NCI-H748 (cell line): ENCODE measurements at regions not wholly inside any gene's neighbourhood (a gene's known extent, or its start where the extent isn't known, plus 50 kb on each side); places are given as distances from the start of the nearest gene placed in this dataset.
A peak's percentile ranks its signal among the peaks of the same experiment; 100 is the strongest.
"Not testable (repeated sequence)": the region's sequence is repeated elsewhere in the genome, so short reads cannot be mapped to it uniquely, and the experiment has no call there.

Experiments
- DNase-seq: peaks from one replicate; lab custom pipeline; 2025; ENCODE audit not compliant: unreplicated experiment; lab: John Stamatoyannopoulos, UW

- DNase-seq = no peak
These were observed 73.3 kb downstream of the OLFM4 start for GRCh38 chr13:53101883-53102282.

GRCh38 chr13:53104136-53104535 lies 75.5 kb downstream of the OLFM4 start:
- no peak for DNase-seq

GRCh38 chr13:53105477-53105876 lies 76.9 kb downstream of the OLFM4 start:
- DNase-seq = no peak

GRCh38 chr13:53105890-53106289 lies 77.3 kb downstream of the OLFM4 start:
- peak; percentile 33 for DNase-seq

- DNase-seq = no peak
These were observed 81.6 kb downstream of the OLFM4 start for GRCh38 chr13:53110181-53110580.

GRCh38 chr13:53110614-53111013 lies 82.0 kb downstream of the OLFM4 start:
- no peak for DNase-seq

GRCh38 chr13:53112522-53112921 lies 83.9 kb downstream of the OLFM4 start:
- peak; percentile 90 for DNase-seq

- DNase-seq = not testable (repeated sequence)
These were observed 88.4 kb downstream of the OLFM4 start for GRCh38 chr13:53117048-53117447.

GRCh38 chr13:53121131-53121773 lies 92.6 kb downstream of the OLFM4 start:
- no peak for DNase-seq

GRCh38 chr13:53121919-53122318 lies 93.3 kb downstream of the OLFM4 start:
- DNase-seq = no peak

- DNase-seq = no peak
These were observed 94.9 kb downstream of the OLFM4 start for GRCh38 chr13:53123536-53123935.

GRCh38 chr13:53124623-53125022 lies 96.0 kb downstream of the OLFM4 start:
- DNase-seq = no peak

GRCh38 chr13:53126841-53127245 lies 98.2 kb downstream of the OLFM4 start:
- no peak for DNase-seq

- DNase-seq = no peak
These were observed 98.8 kb downstream of the OLFM4 start for GRCh38 chr13:53127373-53127772.

GRCh38 chr13:53129864-53130393 lies 101.3 kb downstream of the OLFM4 start:
- DNase-seq = no peak

GRCh38 chr13:53131361-53131760 lies 102.7 kb downstream of the OLFM4 start:
- no peak for DNase-seq

GRCh38 chr13:53135301-53135700 lies 106.7 kb downstream of the OLFM4 start:
- no peak for DNase-seq

- DNase-seq = no peak
These were observed 108.1 kb downstream of the OLFM4 start for GRCh38 chr13:53136554-53137215.

- no peak for DNase-seq
These were observed 109.2 kb downstream of the OLFM4 start for GRCh38 chr13:53137779-53138178.

- DNase-seq = no peak
These were observed 109.9 kb downstream of the OLFM4 start for GRCh38 chr13:53138376-53139036.

GRCh38 chr13:53141336-53141735 lies 112.7 kb downstream of the OLFM4 start:
- DNase-seq = no peak

- DNase-seq = no peak
These were observed 113.7 kb downstream of the OLFM4 start for GRCh38 chr13:53142306-53142705.
